IPS-20b (cell line): ENCODE measurements at regions not wholly inside any gene's neighbourhood (a gene's known extent, or its start where the extent isn't known, plus 50 kb on each side); places are given as distances from the start of the nearest gene placed in this dataset.

Experiments used
- H3K27ac ChIP-seq: one replicate; pipeline ENCODE4 v1.5.1; 2013; ENCODE audit warnings: low read length
- H3K27me3 ChIP-seq: 2 replicates; pipeline ENCODE4 v1.6.1; 2013; ENCODE audit warnings: mild to moderate bottlenecking, low read length, inconsistent platforms; ENCODE audit not compliant: insufficient read depth
- H3K36me3 ChIP-seq: 2 replicates; pipeline ENCODE4 v1.6.1; 2013; ENCODE audit warnings: low read depth, mild to moderate bottlenecking, inconsistent platforms, low read length, moderate library complexity; ENCODE audit not compliant: insufficient read depth
- H3K4me1 ChIP-seq: 2 replicates; pipeline ENCODE4 v1.6.1; 2013; ENCODE audit warnings: mild to moderate bottlenecking, control low read depth, inconsistent platforms, low read length, moderate library complexity; ENCODE audit not compliant: insufficient read depth
- H3K4me3 ChIP-seq: 2 replicates; pipeline ENCODE4 v1.5.1; 2013; ENCODE audit warnings: mild to moderate bottlenecking, low read length, inconsistent platforms
- H3K9ac ChIP-seq: 2 replicates; pipeline ENCODE4 v1.6.1; 2013; ENCODE audit warnings: low read depth, mild to moderate bottlenecking, inconsistent platforms, low read length, moderate library complexity
- H3K9me3 ChIP-seq: 2 replicates; pipeline ENCODE4 v1.6.1; 2013; ENCODE audit warnings: mild to moderate bottlenecking, low read depth, low read length, inconsistent platforms; ENCODE audit not compliant: insufficient read depth

DNA sequence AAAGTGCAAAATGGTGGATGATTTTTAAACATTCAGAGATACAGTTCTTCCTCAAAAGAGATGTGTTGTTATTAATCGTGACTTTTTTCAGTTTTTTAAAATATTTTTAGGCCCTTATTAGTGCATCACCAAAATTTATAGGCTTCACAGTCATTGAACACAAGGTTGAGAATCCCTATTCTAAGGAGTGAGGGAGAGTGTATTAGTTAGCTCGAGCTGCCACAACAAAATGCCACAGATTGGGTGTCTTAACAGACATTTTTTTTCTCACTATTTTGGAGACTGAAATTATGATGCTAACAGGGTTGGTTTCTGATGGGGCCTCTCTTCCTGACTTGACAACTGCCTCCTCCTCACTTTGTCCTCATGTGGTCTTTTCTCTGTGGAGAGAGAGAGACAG lies 145.9 kb upstream of the TPRG1 start:
- Histone ChIP-seq H3K4me3 (no peak overlapping the region), H3K27ac (no peak overlapping the region), H3K27me3 (no peaks in the 10 kb centered on the region), H3K4me1 (no peaks in the 10 kb centered on the region), H3K36me3 (no peaks in the 10 kb centered on the region), H3K9me3 (no peaks in the 10 kb centered on the region), H3K9ac (no peak overlapping the region)

DNA sequence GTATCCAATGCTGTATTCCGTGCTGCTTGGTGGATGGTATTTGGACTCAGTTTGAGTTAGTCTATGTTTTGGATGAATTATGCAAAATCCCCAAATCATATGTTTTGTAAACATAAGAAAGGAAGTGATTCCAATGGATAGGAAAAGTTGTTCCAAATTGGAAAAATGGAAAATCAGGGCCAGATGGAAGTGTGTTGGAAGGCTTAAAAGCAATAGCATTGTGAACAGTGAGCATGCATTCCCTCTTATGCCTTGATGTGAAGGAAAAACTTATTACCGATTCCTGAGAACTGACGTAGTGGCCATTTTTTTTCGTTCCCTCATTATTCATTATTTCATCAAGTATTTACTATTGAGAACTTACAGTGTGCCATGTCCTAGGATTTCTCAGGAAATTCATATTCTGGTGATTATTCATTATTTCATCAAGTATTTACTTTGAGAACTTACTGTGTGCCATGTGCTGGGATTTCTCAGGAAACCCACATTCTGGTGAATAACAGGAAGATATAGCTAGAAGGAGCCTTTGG lies 144.1 kb upstream of the TPRG1 start:
- Histone ChIP-seq H3K27me3 (no peaks in the 10 kb centered on the region), H3K27ac (no peak overlapping the region), H3K9ac (no peak overlapping the region), H3K9me3 (no peaks in the 10 kb centered on the region), H3K4me1 (no peaks in the 10 kb centered on the region), H3K4me3 (no peak overlapping the region), H3K36me3 (no peaks in the 10 kb centered on the region)

DNA sequence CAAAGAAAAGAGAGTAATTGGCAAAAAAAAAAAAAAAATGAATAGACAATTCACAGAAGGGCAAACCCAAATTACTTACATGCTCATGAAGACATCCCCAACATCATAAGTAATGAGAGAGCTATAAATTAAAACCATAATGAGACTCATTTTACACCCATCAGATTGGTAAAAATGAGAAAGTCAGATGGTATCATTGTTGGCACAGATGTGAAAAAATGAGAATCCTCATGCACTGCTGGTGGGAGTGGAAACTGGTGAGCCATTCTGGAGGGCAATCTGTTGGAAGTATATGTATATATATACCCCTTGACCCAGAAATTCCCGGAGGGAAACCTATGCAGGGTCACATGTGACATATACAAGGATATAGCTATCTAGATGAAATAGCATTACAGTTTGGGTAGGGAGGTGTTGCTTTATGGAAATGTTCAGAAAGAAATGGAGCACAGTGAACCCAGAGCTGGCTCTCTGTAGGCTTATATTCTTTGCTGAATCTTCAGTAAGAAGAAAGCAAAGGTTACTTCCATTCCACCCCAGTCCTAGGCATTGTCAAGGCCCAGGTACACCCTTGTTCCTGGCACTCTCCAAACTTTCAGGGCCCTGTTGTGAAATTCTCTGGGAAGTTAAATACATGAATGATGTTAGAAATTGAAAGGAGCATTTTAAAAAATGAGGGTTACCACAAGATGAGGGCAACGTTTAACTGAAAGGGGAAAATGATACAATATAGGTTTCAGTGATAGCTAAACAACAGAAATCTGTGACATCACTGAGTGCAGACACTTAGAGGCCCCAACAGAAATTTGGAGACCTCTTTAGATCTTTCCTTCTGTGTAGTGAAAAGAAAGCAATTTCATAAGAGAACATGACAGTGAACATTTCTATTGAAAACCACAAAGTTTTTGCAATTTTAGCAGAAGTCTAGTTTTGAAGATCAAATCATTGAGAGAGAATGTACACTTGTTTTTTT lies 132.7 kb upstream of the TPRG1 start:
- Histone ChIP-seq H3K27ac (no peak overlapping the region), H3K36me3 (no peaks in the 10 kb centered on the region), H3K9me3 (peaks cover 8% of the 10 kb centered on the region; the same call in 1 of the 2 replicates), H3K4me1 (no peaks in the 10 kb centered on the region), H3K27me3 (no peaks in the 10 kb centered on the region), H3K9ac (no peak overlapping the region), H3K4me3 (no peak overlapping the region)

DNA sequence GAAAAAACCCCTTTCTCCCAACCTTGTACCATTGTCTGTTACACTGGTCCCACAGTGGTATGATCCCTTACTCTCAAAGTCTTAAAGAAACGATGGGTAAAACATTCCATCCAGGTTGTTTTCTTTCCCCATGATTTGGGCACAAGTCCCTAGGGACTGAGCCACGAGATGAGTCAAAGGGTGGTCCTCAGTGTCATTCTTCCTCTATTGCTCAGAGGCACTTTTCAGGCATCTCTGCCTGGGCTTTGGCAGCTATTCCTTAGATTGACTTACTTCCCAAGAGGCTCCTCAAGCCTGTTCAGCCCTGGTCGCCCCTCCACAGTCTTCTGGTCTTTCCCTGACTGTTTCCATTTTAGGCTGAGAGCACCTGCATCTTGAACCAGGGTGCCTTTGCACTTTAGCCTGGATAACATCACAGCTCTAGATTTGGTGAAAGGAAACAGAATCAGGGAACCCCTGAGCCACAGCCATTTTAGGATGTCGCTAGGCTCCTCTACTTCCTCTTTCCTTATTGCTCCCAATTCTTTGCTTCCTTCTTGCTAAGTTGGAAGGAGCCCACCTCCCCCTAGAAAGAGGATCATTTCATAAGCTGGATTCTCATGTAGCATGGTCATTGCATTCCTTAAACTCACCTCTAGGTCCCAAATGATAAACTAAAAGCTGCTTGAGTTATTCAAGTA lies 131.0 kb upstream of the TPRG1 start:
- Histone ChIP-seq H3K4me1 (no peaks in the 10 kb centered on the region), H3K27ac (no peak overlapping the region), H3K36me3 (no peaks in the 10 kb centered on the region), H3K27me3 (no peaks in the 10 kb centered on the region), H3K9ac (no peak overlapping the region), H3K4me3 (no peak overlapping the region), H3K9me3 (peaks cover 1% of the 10 kb centered on the region; the same call in 1 of the 2 replicates)

- Histone ChIP-seq H3K9me3 (no peaks in the 10 kb centered on the region), H3K4me3 (no peak overlapping the region), H3K36me3 (no peaks in the 10 kb centered on the region), H3K27me3 (no peaks in the 10 kb centered on the region), H3K27ac (no peak overlapping the region), H3K4me1 (no peaks in the 10 kb centered on the region), H3K9ac (no peak overlapping the region)
These were observed 130.2 kb upstream of the TPRG1 start for GRCh38 chr3:189041482-189042090.

DNA sequence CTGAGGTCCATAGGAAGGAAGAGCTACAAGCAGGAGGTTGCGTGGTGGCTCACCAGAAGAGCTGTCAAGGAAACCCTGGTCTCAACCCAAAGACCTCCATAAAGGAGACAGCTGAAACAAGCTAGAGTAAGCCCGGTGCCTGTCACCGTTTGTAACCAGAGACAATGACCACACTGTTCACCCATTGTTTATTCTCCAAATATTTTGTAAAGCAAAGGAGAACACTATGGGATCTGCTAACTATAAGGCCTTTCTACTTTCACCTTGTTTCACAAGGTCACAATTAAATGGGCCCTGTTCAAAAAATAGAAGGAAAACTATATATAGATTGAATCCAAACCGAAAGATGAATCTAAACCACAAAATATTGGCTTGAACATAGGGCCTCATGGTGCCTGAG lies 128.9 kb upstream of the TPRG1 start:
- Histone ChIP-seq H3K4me1 (no peaks in the 10 kb centered on the region), H3K27me3 (no peaks in the 10 kb centered on the region), H3K9ac (no peak overlapping the region), H3K4me3 (no peak overlapping the region), H3K27ac (no peak overlapping the region), H3K36me3 (no peaks in the 10 kb centered on the region), H3K9me3 (no peaks in the 10 kb centered on the region)

GRCh38 chr3:189049458-189050236 lies 122.1 kb upstream of the TPRG1 start:
- Histone ChIP-seq H3K4me3 (no peak overlapping the region), H3K36me3 (no peaks in the 10 kb centered on the region), H3K9ac (no peak overlapping the region), H3K27me3 (no peaks in the 10 kb centered on the region), H3K9me3 (no peaks in the 10 kb centered on the region), H3K27ac (no peak overlapping the region), H3K4me1 (no peaks in the 10 kb centered on the region)

- H3K4me3 ChIP-seq: no peak overlapping the region
These were observed 118.4 kb upstream of the TPRG1 start for GRCh38 chr3:189053322-189053721.

GRCh38 chr3:189056646-189057335 lies 115.0 kb upstream of the TPRG1 start:
- Histone ChIP-seq H3K4me1 (no peaks in the 10 kb centered on the region), H3K9ac (no peak overlapping the region), H3K27ac (no peak overlapping the region), H3K36me3 (no peaks in the 10 kb centered on the region), H3K27me3 (no peaks in the 10 kb centered on the region), H3K9me3 (no peaks in the 10 kb centered on the region), H3K4me3 (no peak overlapping the region)

More at GRCh38 chr3:189053322-189053721, 118.4 kb upstream of the TPRG1 start:
- H3K27me3 ChIP-seq: no peaks in the 10 kb centered on the region
- H3K9ac ChIP-seq: no peak overlapping the region
- no peaks in the 10 kb centered on the region for H3K36me3 ChIP-seq
- no peaks in the 10 kb centered on the region for H3K4me1 ChIP-seq
- no peak overlapping the region for H3K27ac ChIP-seq
- no peaks in the 10 kb centered on the region for H3K9me3 ChIP-seq

- H3K27ac ChIP-seq: no peak overlapping the region
- no peaks in the 10 kb centered on the region for H3K4me1 ChIP-seq
- H3K36me3 ChIP-seq: no peaks in the 10 kb centered on the region
- H3K4me3 ChIP-seq: no peak overlapping the region
- no peak overlapping the region for H3K9ac ChIP-seq
- no peaks in the 10 kb centered on the region for H3K9me3 ChIP-seq
- no peaks in the 10 kb centered on the region for H3K27me3 ChIP-seq
These were observed 114.4 kb upstream of the TPRG1 start for GRCh38 chr3:189057369-189057768.
